ENCODE measurements at regions not wholly inside any gene's neighbourhood (a gene's known extent, or its start where the extent isn't known, plus 50 kb on each side); places are given as distances from the start of the nearest gene placed in this dataset.

- no peak for TF ChIP-seq CTCF (IDR thresholded peaks at IDR 0.05; ENCODE audit: low read depth, low read length)
- TF ChIP-seq EZH2phosphoT487 (IDR thresholded peaks at IDR 0.05; ENCODE audit: low read depth), result no peak
Measured at GRCh38 chrX:39679497-39680157, 418.1 kb downstream of the BCOR start.

Data from OCI-LY3 (cell line).